ENCODE measurements at regions not wholly inside any gene's neighbourhood (a gene's known extent, or its start where the extent isn't known, plus 50 kb on each side); places are given as distances from the start of the nearest gene placed in this dataset.

DNA sequence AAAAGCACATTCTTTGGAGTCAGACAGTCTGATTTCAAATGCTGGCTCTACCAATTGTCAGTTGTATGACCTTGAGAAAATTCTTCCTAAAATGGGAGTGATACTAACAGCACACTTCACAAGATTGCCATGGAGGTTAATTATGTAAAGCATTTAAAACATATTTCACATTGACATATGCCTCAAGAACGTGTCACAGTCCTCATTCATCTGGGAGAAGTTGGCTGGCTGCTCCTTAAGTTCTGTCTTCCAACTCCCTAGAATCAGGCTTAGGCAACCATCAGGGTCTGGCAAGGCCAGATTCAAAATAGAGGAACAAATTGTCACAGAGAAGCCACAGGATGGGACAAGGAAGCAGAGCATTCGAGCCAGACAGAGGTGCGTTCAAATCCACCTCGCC lies 228.0 kb upstream of the RND3 start:
- Mint-ChIP-seq H3K4me3 (no peak overlapping the region), H3K4me1 (no peaks in the 10 kb centered on the region), H3K9me3 (peaks cover 2% of the 10 kb centered on the region), H3K27ac (no peak overlapping the region), H3K27me3 (peaks cover 1% of the 10 kb centered on the region), H3K36me3 (no peaks in the 10 kb centered on the region)
- ATAC-seq (ENCODE audit: low read depth), result no peak
- DNase-seq (ENCODE audit: low spot score in 2 of 2), result no peak

DNA sequence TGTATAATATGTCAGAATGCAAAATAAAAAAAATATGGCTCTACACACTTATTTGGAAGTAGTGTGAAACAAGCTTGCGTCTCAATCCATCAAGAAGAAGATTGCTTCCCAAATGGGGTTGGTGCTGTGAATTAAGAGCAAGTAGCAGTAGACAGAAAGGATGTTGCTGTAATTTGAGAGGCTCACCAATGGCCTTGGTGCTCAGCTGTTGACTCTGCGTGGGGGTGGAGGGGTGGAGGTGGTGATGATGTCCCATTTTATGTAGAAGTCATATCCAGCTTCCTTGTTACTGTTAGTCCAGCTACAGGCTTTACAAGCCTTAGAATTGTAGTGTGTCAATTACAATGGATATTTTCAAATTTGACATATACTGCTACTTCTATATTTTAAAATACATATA lies 223.4 kb upstream of the RND3 start:
- ATAC-seq (ENCODE audit: low read depth), result no peak
- Mint-ChIP-seq H3K36me3 (no peaks in the 10 kb centered on the region), H3K4me1 (no peaks in the 10 kb centered on the region), H3K4me3 (no peak overlapping the region), H3K27ac (no peak overlapping the region), H3K27me3 (no peaks in the 10 kb centered on the region), H3K9me3 (peaks cover 2% of the 10 kb centered on the region)
- no peak for DNase-seq (ENCODE audit: low spot score in 2 of 2)

DNA sequence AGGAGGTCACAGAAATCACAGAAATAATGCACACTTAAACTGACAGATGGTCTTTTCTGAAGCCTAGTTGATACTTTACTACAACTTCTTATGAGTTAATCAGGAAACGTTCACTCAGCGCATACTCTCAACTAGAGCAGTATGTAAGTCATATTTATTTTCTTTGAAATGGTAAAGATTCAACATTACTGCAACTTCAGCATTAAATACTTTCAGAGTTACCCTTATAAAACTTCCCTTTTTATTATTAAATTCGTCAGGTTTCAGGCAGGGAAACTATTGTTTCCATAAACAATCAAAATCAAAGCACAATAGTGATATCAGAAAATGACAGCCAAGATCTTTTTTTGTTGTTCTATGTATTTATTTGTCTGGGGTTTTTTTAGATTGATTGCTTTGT lies 222.6 kb upstream of the RND3 start:
- H3K27ac Mint-ChIP-seq, result no peak overlapping the region
- ATAC-seq (ENCODE audit: low read depth) (no peak), DNase-seq (ENCODE audit: low spot score in 2 of 2) (no peak)
- H3K36me3 Mint-ChIP-seq, result no peaks in the 10 kb centered on the region
- H3K27me3 Mint-ChIP-seq, result no peaks in the 10 kb centered on the region
- no peak overlapping the region for H3K4me3 Mint-ChIP-seq
- no peaks in the 10 kb centered on the region for H3K4me1 Mint-ChIP-seq
- H3K9me3 Mint-ChIP-seq, result peaks cover 2% of the 10 kb centered on the region

DNA sequence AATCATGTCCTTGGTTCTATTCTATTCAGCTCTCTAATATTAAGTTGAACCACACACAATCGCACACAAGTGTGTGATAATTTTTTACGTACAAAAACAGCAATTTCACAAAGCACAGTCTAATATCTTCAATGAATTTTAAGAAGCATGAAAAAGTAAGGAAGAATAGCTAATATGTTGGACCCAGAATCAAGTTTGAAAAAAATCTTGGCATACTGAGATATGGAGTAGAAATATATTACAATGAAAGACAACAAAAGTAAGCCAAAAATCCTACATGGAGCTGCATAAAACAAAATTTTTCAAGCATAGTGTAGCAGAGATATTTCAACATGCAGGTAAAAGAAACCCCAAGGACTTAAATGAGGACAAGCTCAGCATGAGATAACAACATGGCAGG lies 219.1 kb upstream of the RND3 start:
- no peak for DNase-seq (ENCODE audit: low spot score in 2 of 2)
- Mint-ChIP-seq H3K4me3 (no peak overlapping the region), H3K27ac (no peak overlapping the region)

DNA sequence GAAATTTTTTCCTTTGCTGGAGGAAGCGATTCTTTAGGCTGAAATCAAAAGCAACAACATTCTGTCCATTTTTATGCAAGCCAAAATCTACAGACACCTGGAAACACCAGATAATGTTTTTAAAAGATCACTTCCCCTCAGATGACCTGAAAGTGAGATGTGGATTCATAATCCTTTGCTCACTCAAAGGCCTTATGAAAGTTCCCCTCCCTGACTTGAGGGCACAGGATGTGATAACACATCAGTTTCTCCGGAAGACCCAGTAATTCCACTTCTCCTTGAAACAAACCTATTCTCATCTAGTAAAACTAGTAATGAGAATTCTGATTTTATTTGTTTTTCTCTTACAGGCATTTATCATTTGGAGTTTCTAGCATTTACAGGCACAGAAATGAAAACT lies 218.3 kb upstream of the RND3 start:
- Mint-ChIP-seq H3K27ac (no peak overlapping the region), H3K4me3 (no peak overlapping the region), H3K9me3 (peaks cover 2% of the 10 kb centered on the region), H3K27me3 (no peaks in the 10 kb centered on the region), H3K36me3 (no peaks in the 10 kb centered on the region), H3K4me1 (no peaks in the 10 kb centered on the region)
- no peak for DNase-seq (ENCODE audit: low spot score in 2 of 2)
- no peak for ATAC-seq (ENCODE audit: low read depth)

More for the DNA sequence above, 219.1 kb upstream of the RND3 start:
- Mint-ChIP-seq H3K36me3 (no peaks in the 10 kb centered on the region), H3K4me1 (no peaks in the 10 kb centered on the region), H3K9me3 (peaks cover 2% of the 10 kb centered on the region), H3K27me3 (no peaks in the 10 kb centered on the region)
- no peak for ATAC-seq (ENCODE audit: low read depth)

DNA sequence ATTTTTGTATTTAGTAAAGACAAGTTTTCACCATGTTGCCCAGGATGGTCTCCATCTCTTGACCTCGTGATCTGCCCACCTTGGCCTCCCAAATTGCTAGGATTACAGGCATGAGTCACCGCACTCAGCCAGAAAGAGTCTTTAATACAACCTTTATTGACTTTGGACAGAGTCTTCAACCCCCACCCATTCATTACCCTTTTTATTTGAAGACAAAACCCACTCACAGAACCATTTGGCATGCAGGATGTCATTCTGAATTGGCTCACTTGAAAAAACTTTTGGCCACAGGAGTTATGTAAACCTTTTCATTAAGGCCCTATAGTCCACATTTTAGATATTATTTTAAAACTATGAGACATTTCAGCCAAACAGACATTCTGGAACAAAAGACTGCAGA lies 217.9 kb upstream of the RND3 start:
- Mint-ChIP-seq H3K27ac (no peak overlapping the region), H3K4me3 (no peak overlapping the region), H3K27me3 (no peaks in the 10 kb centered on the region), H3K4me1 (no peaks in the 10 kb centered on the region), H3K36me3 (no peaks in the 10 kb centered on the region), H3K9me3 (peaks cover 2% of the 10 kb centered on the region)
- no peak for ATAC-seq (ENCODE audit: low read depth)
- DNase-seq (ENCODE audit: low spot score in 2 of 2), result no peak

DNA sequence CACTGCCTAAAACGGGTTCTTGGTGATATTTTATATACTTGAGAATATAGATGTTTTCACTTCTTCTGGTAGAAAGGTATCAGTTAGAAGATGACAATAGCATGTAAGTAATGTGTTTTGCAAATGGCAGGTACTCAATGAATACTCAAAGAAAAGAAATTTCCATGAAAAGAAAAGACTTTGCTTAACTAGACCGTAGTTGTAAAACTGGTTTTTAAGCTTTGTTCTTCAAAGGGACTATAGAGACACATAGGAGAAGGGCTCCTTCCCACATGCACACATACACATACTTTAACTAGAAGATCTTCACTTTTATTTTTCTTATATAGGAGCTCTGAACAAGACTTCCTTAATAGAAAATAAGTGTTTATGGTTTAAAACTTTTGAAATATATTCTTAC lies 215.3 kb upstream of the RND3 start:
- no peaks in the 10 kb centered on the region for H3K4me1 Mint-ChIP-seq
- no peak for DNase-seq (ENCODE audit: low spot score in 2 of 2)

DNA sequence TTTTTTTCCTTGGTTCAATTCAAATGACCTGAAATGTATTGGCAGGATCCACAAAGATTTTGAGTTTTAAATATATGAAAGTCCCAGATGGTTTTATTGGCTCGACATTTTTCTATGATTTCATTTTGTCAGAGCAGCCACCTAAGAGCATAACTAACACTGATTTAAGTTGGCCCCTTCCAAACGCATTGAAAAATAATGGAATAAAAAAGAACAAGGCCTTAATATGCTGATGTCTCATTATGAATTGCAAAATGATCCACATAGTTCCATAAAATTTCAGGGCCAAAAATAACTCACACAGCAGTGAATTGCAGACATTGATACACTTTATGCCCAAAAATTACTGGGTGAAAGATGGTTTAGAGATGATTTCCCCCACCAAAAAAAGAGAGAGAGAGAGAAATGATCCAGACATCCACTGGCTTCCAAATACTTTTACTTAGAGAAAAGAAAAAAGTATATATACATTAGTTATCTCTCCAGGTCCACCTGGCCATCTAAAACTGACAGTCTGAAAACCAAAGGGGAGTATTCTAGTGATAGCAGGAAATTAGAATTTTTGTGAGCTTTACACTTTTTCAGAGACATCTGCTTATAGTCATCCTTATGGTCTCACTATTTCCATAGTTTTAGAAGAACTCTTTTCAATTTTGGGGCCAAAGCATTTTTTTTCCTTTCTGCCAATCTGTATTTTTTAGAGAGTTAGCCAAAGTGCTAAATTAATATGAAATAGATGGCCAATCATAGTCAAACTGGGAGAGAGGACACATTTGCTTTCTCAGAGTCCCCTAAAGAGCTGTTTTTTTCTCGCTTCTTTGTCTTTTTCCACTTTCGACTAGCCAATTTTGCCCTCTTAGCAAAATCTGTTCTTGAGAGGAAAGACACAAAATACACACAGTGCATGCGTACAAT lies 213.5 kb upstream of the RND3 start:
- no peak for DNase-seq (ENCODE audit: low spot score in 2 of 2)
- H3K27me3 Mint-ChIP-seq, result no peaks in the 10 kb centered on the region

More for the DNA sequence above, 215.3 kb upstream of the RND3 start:
- no peak for ATAC-seq (ENCODE audit: low read depth)
- H3K4me3 Mint-ChIP-seq, result no peak overlapping the region
- H3K27ac Mint-ChIP-seq, result no peak overlapping the region
- no peaks in the 10 kb centered on the region for H3K27me3 Mint-ChIP-seq
- no peaks in the 10 kb centered on the region for H3K36me3 Mint-ChIP-seq
- H3K9me3 Mint-ChIP-seq, result no peaks in the 10 kb centered on the region

DNA sequence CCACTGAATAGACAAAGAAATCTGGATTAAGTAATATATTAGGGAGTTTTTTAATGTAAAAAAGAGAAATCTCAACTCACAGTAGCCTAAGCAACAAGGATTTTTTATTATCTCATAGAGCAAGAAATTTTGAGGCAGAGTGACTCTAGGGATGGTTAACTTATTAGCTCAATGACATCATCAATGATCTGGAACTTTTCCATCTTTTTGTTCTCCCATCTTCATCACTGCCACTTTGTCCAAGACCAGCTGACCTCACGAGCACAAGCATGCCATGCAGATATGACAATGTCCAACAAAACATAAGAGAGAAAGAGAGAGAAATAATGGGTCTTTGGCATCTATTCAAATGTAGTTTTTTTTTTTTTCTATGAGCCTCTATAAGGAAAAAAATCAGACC lies 211.8 kb upstream of the RND3 start:
- no peaks in the 10 kb centered on the region for H3K27me3 Mint-ChIP-seq
- DNase-seq (ENCODE audit: low spot score in 2 of 2) (no peak), ATAC-seq (ENCODE audit: low read depth) (no peak)
- no peak overlapping the region for H3K4me3 Mint-ChIP-seq
- no peak overlapping the region for H3K27ac Mint-ChIP-seq
- peaks cover 1% of the 10 kb centered on the region for H3K9me3 Mint-ChIP-seq
- no peaks in the 10 kb centered on the region for H3K36me3 Mint-ChIP-seq
- no peaks in the 10 kb centered on the region for H3K4me1 Mint-ChIP-seq

More for the DNA sequence above, 213.5 kb upstream of the RND3 start:
- no peaks in the 10 kb centered on the region for H3K9me3 Mint-ChIP-seq
- H3K4me3 Mint-ChIP-seq, result no peak overlapping the region
- H3K36me3 Mint-ChIP-seq, result no peaks in the 10 kb centered on the region
- ATAC-seq (ENCODE audit: low read depth), result no peak
- no peaks in the 10 kb centered on the region for H3K4me1 Mint-ChIP-seq
- no peak overlapping the region for H3K27ac Mint-ChIP-seq

DNA sequence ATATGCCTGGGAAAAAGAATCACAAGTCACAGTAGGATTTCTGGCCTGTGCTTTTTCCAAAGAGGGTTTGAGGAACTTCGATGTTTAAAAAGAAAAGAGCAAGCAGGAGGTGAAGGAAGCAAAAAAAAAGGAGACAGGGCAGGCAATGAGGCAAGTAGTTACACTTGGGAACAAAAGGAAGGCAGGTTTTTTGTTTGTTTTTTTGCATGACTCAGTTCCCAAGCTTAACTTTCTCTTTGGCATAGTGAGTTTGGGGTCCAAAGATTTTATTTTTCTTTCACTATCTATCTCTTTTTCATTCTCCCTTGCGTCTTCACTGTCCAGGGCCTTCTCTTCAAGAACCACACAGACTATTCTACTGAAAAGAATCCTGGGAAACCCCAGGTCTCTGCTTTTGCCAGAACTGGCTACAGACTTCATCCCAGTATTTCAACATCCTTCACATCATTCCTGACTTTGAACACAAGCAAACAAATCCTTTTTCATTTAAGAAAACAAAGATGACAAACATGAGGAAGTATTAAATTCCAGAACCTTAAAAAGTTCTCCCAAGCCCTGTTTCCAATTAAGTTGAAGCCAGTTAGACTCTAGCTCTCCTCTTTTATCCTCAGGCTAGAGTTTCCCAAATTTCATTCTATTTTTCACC lies 210.7 kb upstream of the RND3 start:
- no peak overlapping the region for H3K4me3 Mint-ChIP-seq
- no peak overlapping the region for H3K27ac Mint-ChIP-seq
- no peaks in the 10 kb centered on the region for H3K4me1 Mint-ChIP-seq

DNA sequence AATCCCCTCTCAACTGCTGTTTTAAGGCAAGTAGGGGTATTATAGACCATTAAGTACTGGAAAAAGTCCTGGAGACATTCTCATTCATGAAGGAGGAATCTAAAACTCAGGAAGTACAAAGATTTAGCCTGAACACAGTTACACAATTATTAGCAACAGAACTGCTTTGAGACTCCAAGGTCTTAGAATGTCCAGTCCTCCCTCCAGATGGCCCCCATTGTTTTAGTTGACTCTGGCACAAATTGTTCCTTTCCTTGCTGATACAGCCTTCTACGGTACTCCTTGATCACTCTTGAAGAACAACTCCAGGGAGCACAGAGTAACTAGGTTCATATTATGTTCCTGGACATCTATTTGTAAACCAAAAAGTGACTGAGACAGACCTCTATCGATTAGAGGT lies 210.1 kb upstream of the RND3 start:
- ATAC-seq (ENCODE audit: low read depth) (no peak), DNase-seq (ENCODE audit: low spot score in 2 of 2) (no peak)
- H3K27me3 Mint-ChIP-seq, result no peaks in the 10 kb centered on the region
- H3K36me3 Mint-ChIP-seq, result no peaks in the 10 kb centered on the region
- no peaks in the 10 kb centered on the region for H3K4me1 Mint-ChIP-seq
- no peak overlapping the region for H3K4me3 Mint-ChIP-seq
- H3K27ac Mint-ChIP-seq, result no peak overlapping the region
- H3K9me3 Mint-ChIP-seq, result peaks cover 4% of the 10 kb centered on the region

More for the DNA sequence above, 210.7 kb upstream of the RND3 start:
- peaks cover 3% of the 10 kb centered on the region for H3K9me3 Mint-ChIP-seq
- DNase-seq (ENCODE audit: low spot score in 2 of 2) (no peak), ATAC-seq (ENCODE audit: low read depth) (no peak)
- no peaks in the 10 kb centered on the region for H3K27me3 Mint-ChIP-seq
- H3K36me3 Mint-ChIP-seq, result no peaks in the 10 kb centered on the region

DNA sequence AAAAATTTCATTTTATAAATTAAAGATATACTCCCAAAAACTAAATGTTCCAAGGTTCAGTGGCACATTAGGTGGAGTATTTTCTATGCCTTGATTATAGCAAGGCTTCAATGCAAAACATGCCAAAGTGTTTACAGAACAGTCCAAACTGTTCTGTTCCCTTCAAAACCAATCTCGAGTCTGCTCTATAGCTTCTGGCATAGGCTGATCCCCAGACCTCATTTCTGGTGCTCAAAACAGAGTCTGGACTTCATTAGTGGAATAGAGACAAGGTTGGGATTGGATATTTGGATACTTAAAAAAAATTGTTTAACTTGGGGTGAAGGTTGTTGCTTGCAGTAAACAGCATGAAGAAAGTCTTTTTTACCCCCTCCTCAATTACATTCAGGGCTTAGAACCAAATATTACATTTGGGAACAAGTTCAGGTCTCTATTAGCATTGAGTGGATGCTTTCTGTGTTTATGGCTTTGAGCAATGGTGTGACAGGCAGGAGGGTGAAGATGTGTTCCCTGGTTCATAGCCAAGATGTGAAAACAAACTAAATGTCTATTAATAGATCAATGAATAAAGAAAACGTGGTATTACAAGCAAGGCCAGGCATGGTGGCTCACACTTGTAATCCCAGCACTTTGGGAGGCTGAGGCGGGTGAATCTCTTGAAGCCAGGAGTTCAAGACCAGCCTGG lies 208.1 kb upstream of the RND3 start:
- Mint-ChIP-seq H3K27ac (no peak overlapping the region), H3K9me3 (peaks cover 7% of the 10 kb centered on the region), H3K27me3 (no peaks in the 10 kb centered on the region), H3K36me3 (no peaks in the 10 kb centered on the region), H3K4me1 (no peaks in the 10 kb centered on the region), H3K4me3 (no peak overlapping the region)
- no peak for DNase-seq (ENCODE audit: low spot score in 2 of 2)
- ATAC-seq (ENCODE audit: low read depth), result no peak

DNA sequence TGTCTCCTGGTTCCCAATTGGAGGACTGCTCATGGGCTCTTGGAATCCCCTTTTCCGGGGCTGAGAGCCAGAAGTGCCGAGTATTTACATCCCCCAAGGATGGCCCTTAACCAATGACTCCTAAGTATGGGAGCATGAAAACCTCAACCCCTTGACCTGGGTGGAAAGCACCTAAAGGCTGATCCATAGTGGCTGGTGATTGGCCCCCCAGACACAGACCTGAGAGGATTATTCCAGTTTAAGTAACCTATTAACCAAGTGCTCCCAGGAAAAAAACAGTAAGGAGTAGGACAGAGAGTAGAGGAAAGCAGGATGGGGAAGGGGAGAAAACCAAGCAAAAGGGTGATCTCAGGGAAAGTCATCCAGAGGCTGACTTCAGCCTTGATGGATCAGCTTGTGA lies 206.1 kb upstream of the RND3 start:
- no peak for ATAC-seq (ENCODE audit: low read depth)
- H3K27ac Mint-ChIP-seq, result no peak overlapping the region
- no peaks in the 10 kb centered on the region for H3K36me3 Mint-ChIP-seq
- H3K4me1 Mint-ChIP-seq, result no peaks in the 10 kb centered on the region
- no peak for DNase-seq (ENCODE audit: low spot score in 2 of 2)
- no peak overlapping the region for H3K4me3 Mint-ChIP-seq
- H3K9me3 Mint-ChIP-seq, result peaks cover 7% of the 10 kb centered on the region
- H3K27me3 Mint-ChIP-seq, result no peaks in the 10 kb centered on the region

DNA sequence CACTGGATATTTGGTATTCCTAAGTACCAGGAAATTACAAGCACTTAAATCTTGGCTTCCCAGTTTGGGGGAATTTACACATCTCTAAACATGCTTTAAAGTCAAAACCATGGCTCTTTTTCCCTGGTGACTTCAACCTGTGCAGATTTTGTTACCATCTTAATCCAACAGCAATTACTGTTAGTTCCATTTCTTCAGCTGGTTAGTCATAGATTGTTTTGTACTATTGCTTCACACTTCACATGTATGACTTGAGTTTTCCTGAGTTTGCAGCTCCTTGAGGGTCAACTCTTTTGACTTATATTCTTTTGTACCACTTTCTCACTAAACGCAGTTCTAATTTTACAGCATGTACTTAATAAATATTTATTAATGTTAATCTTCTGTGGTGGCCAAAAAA lies 203.4 kb upstream of the RND3 start:
- Mint-ChIP-seq H3K27me3 (no peaks in the 10 kb centered on the region), H3K9me3 (peaks cover 7% of the 10 kb centered on the region), H3K27ac (no peak overlapping the region), H3K4me1 (no peaks in the 10 kb centered on the region), H3K36me3 (no peaks in the 10 kb centered on the region), H3K4me3 (no peak overlapping the region)
- ATAC-seq (ENCODE audit: low read depth) (no peak), DNase-seq (ENCODE audit: low spot score in 2 of 2) (no peak)

Measured in memory B cell (primary cell).